HL-60 (cell line): ENCODE measurements at regions not wholly inside any gene's neighbourhood (a gene's known extent, or its start where the extent isn't known, plus 50 kb on each side); places are given as distances from the start of the nearest gene placed in this dataset.

Source experiments
- DNase-seq, 2 experiments: peaks; one replicate each; pipeline ENCODE4 v3.0.0-alpha.2; 2010 to 2020; ENCODE audit warnings: low read depth in 1 of 2, low spot score in 1 of 2
- H3K27ac ChIP-seq: fragments of 250-450 bp; sonication (Bioruptor Pico); replicated peaks from 2 replicates; pipeline ENCODE4 v1.5.1; 2020; ENCODE audit warnings: mild to moderate bottlenecking, moderate library complexity
- H3K27me3 ChIP-seq: fragments of 250-450 bp; sonication (Bioruptor Pico); 2 replicates; pipeline ENCODE4 v1.5.1; 2021; ENCODE audit warnings: mild to moderate bottlenecking, moderate library complexity; ENCODE audit not compliant: insufficient read depth, poor library complexity, severe bottlenecking
- H3K4me3 ChIP-seq: replicated peaks from 2 replicates; pipeline ENCODE4 v1.5.1; 2011; ENCODE audit warnings: mild to moderate bottlenecking, control low read depth, low read length; ENCODE audit not compliant: insufficient read depth
- GABPA ChIP-seq: IDR thresholded peaks from 2 replicates; pipeline ENCODE4 v1.6.1; 2012; ENCODE audit warnings: low read depth
- POLR2AphosphoS5 ChIP-seq: IDR thresholded peaks from 2 replicates; pipeline ENCODE4 v1.6.1; 2012; ENCODE audit warnings: low read depth
- REST ChIP-seq: IDR thresholded peaks from 2 replicates; pipeline ENCODE4 v1.6.1; 2012; ENCODE audit warnings: low read depth; ENCODE audit not compliant: insufficient replicate concordance
- SPI1 ChIP-seq: IDR thresholded peaks from 2 replicates; pipeline ENCODE4 v1.6.1; 2012; ENCODE audit warnings: low read depth, mild to moderate bottlenecking, borderline replicate concordance
- TF ChIP-seq, protein P1 (sequence below): IDR thresholded peaks from one replicate; pipeline ENCODE4 v1.5.1; 2011; ENCODE audit warnings: low read length, control low read depth, inconsistent platforms; ENCODE audit not compliant: insufficient read depth

DNA sequence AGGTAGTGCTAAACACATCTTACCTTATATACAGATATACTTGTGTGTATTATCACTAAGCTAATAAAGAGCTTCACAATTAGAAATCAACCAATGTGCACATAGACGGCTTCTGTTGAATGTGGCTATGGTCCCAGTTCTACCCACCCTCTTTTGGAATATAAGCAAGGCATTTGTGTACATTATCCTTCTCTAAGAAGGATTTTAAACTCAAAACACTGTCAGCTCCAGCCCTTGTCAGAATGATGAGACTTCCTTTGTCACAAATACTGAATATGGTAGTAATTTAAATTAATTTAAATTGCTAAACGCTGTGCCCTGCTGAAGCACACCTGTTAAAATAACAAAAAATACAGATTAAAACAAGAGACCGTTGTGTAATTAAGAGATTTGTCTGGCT is 107.9 kb upstream of the GRAMD2B start:
- no peak overlapping the region for H3K27ac ChIP-seq
- no peaks in the 10 kb centered on the region for H3K27me3 ChIP-seq
- no peak for TF ChIP-seq SPI1
- no peak for TF ChIP-seq REST
- TF ChIP-seq GABPA, result no peak
- TF ChIP-seq POLR2AphosphoS5, result no peak
- TF ChIP-seq, protein P1, sequence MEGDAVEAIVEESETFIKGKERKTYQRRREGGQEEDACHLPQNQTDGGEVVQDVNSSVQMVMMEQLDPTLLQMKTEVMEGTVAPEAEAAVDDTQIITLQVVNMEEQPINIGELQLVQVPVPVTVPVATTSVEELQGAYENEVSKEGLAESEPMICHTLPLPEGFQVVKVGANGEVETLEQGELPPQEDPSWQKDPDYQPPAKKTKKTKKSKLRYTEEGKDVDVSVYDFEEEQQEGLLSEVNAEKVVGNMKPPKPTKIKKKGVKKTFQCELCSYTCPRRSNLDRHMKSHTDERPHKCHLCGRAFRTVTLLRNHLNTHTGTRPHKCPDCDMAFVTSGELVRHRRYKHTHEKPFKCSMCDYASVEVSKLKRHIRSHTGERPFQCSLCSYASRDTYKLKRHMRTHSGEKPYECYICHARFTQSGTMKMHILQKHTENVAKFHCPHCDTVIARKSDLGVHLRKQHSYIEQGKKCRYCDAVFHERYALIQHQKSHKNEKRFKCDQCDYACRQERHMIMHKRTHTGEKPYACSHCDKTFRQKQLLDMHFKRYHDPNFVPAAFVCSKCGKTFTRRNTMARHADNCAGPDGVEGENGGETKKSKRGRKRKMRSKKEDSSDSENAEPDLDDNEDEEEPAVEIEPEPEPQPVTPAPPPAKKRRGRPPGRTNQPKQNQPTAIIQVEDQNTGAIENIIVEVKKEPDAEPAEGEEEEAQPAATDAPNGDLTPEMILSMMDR, result no peak
- no peak overlapping the region for H3K4me3 ChIP-seq
- DNase-seq, result no peak

- Histone ChIP-seq H3K4me3 (no peak overlapping the region), H3K27me3 (no peaks in the 10 kb centered on the region), H3K27ac (no peak overlapping the region)
- DNase-seq, result no peak
- TF ChIP-seq SPI1 (no peak), REST (no peak), POLR2AphosphoS5 (no peak), GABPA (no peak)
- TF ChIP-seq, protein P1, result no peak
Measured at GRCh38 chr5:126332326-126332725, 90.9 kb upstream of the GRAMD2B start.

DNA sequence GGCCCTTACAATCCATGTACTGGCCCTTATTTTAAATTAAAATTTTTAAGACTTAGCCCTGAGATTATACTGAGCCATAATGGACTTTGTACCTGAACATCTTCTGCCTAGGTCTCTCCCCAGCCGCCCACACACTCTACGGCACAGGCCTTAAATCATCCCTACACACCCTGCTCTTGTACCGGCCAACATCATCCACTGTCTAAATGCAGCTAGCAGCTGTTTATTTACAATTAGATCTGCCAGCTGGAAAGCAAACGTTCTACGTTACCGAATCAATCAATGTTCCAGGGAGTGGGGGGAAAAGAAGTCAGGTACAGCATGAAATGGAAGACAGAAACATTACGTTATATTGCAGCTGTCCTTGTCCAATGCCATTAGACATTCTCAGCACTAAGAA is 88.4 kb upstream of the GRAMD2B start:
- no peaks in the 10 kb centered on the region for H3K27me3 ChIP-seq
- no peak overlapping the region for H3K27ac ChIP-seq
- no peak for DNase-seq
- no peak for TF ChIP-seq REST
- TF ChIP-seq, protein P1, result no peak
- no peak for TF ChIP-seq GABPA
- no peak for TF ChIP-seq SPI1
- TF ChIP-seq POLR2AphosphoS5, result no peak
- no peak overlapping the region for H3K4me3 ChIP-seq
